GM23248 (cell line): ENCODE measurements at regions not wholly inside any gene's neighbourhood (a gene's known extent, or its start where the extent isn't known, plus 50 kb on each side); places are given as distances from the start of the nearest gene placed in this dataset.

Experiments
- EZH2 ChIP-seq: fragments of 200-600 bp; sonication (generic); IDR thresholded peaks from 2 replicates; pipeline ENCODE4 v1.6.1; 2018; ENCODE audit warnings: antibody characterized with exemption, mild to moderate bottlenecking; ENCODE audit not compliant: insufficient read depth, poor library complexity, severe bottlenecking
- EZH2phosphoT487 ChIP-seq: fragments of 200-600 bp; sonication (generic); IDR thresholded peaks from 2 replicates; pipeline ENCODE4 v1.6.1; 2018; ENCODE audit warnings: antibody characterized with exemption, moderate library complexity, mild to moderate bottlenecking, low read depth; ENCODE audit not compliant: insufficient read depth

DNA sequence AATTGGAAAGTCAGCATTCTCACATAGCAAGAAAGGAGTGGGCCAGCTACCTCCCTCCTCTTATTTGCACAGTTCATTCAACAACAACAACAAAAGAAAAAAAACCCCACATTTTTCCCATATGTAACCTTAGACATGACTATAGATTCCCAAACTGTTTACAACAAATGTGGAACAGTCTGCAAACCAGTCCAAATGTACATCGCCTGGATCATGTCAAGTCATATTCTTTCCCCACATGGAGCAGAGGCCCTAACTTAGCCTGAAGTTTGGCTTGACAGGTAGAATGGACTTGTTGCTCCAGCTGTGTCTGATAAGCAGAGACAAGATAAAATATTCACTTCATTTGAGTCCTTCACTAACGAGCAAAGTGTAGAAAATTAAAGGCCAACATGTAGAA, 81.7 kb upstream of the COL24A1 start:
- TF ChIP-seq EZH2 (no peak), EZH2phosphoT487 (no peak)
